ENCODE measurements at regions not wholly inside any gene's neighbourhood (a gene's known extent, or its start where the extent isn't known, plus 50 kb on each side); places are given as distances from the start of the nearest gene placed in this dataset.

DNA sequence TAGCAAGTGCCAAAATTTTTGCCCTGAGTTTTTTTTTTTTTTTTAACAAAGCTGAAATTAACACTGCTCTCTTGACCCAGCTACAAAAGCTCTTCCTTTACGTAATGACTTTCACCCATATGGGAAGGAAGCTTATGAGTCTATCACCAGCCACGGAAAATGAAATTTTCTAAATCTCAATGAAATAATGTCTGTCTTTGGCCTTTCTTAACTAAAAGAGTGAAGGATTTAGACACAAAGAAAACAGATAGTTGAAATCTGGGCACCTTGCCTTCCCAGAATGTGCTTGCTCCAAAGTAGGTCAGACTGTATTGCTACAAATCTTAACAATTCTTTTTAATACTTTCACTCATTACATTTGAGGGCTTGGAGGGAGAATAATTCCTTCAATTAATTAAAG lies 180.8 kb upstream of the MGAT5 start:
- WGBS, 2 donors (ENCODE audit: extremely low coverage in 2 of 2, insufficient read length in 2 of 2, insufficient replicate concordance in 1 of 2), result no CpG with 5 or more reads among the region's 2 CpGs
- no peak overlapping the region for H3K14ac ChIP-seq (ENCODE audit: low read length)
- DNase-seq (ENCODE audit: low spot score), result no peak
- H2AK5ac ChIP-seq (ENCODE audit: low read depth, low read length), result no peak overlapping the region
- H2AFZ ChIP-seq (ENCODE audit: low read length), result no peak overlapping the region
- H3K23ac ChIP-seq (ENCODE audit: low read depth, low read length, poor library complexity), result no peak overlapping the region
- no peak overlapping the region for H3K4me2 ChIP-seq (ENCODE audit: insufficient read depth, low read length, poor library complexity, severe bottlenecking)
- no peaks in the 10 kb centered on the region for H3K79me1 ChIP-seq (ENCODE audit: low read depth, low read length)
- no peaks in the 10 kb centered on the region for H3K36me3 ChIP-seq (replicated peaks in 1 of 2; ENCODE audit: control insufficient read depth in 2 of 2, insufficient read depth in 2 of 2, low read length in 2 of 2)
- no peak overlapping the region for H3K9ac ChIP-seq (ENCODE audit: low read depth, low read length, poor library complexity)
- no peak overlapping the region for H2BK12ac ChIP-seq (ENCODE audit: low read length)
- H3K27ac ChIP-seq (replicated peaks; ENCODE audit: low read length), result no peak overlapping the region
- H2BK120ac ChIP-seq (ENCODE audit: low read depth, low read length), result no peak overlapping the region
- no peak overlapping the region for H3K4ac ChIP-seq (ENCODE audit: low read length)
- no peak overlapping the region for H2BK15ac ChIP-seq (ENCODE audit: low read length)
- no peak overlapping the region for H3K4me3 ChIP-seq (ENCODE audit: low read length in 2 of 2)
- H3K27me3 ChIP-seq (ENCODE audit: control insufficient read depth in 3 of 3, insufficient read depth in 3 of 3, low read depth in 1 of 3, low read length in 3 of 3), result no peaks in the 10 kb centered on the region
- no peaks in the 10 kb centered on the region for H3K4me1 ChIP-seq (ENCODE audit: control insufficient read depth in 2 of 2, insufficient read depth in 1 of 2, low read depth in 1 of 2, low read length in 2 of 2)
- H4K8ac ChIP-seq (ENCODE audit: low read depth, low read length), result no peak overlapping the region
- no peak overlapping the region for H4K91ac ChIP-seq (ENCODE audit: low read depth, low read length, poor library complexity)
- H3K9me3 ChIP-seq (replicated peaks in 1 of 2; ENCODE audit: control insufficient read depth in 2 of 2, insufficient read depth in 1 of 2, low read depth in 1 of 2, low read length in 2 of 2), result peaks cover 2 to 11% of the 10 kb centered on the region in 2 donors
- H3K18ac ChIP-seq (ENCODE audit: low read length), result no peak overlapping the region
- H2BK5ac ChIP-seq (ENCODE audit: low read length), result no peak overlapping the region

- Histone ChIP-seq H3K18ac (ENCODE audit: low read length) (no peak overlapping the region), H2BK15ac (ENCODE audit: low read length) (no peak overlapping the region), H3K4ac (ENCODE audit: low read length) (no peak overlapping the region), H3K4me2 (ENCODE audit: insufficient read depth, low read length, poor library complexity, severe bottlenecking) (no peak overlapping the region), H2BK5ac (ENCODE audit: low read length) (no peak overlapping the region), H3K27ac (replicated peaks; ENCODE audit: low read length) (no peak overlapping the region), H3K4me1 (ENCODE audit: control insufficient read depth in 2 of 2, insufficient read depth in 1 of 2, low read depth in 1 of 2, low read length in 2 of 2) (peaks cover 0 to 2% of the 10 kb centered on the region in 2 donors), H2BK12ac (ENCODE audit: low read length) (no peak overlapping the region), H3K27me3 (ENCODE audit: control insufficient read depth in 3 of 3, insufficient read depth in 3 of 3, low read depth in 1 of 3, low read length in 3 of 3) (peaks cover 0 to 5% (median 0%) of the 10 kb centered on the region in 3 experiments), H3K9ac (ENCODE audit: low read depth, low read length, poor library complexity) (no peak overlapping the region), H3K14ac (ENCODE audit: low read length) (no peak overlapping the region), H2AFZ (ENCODE audit: low read length) (no peak overlapping the region), H3K79me1 (ENCODE audit: low read depth, low read length) (no peaks in the 10 kb centered on the region), H4K91ac (ENCODE audit: low read depth, low read length, poor library complexity) (no peak overlapping the region), H3K9me3 (replicated peaks in 1 of 2; ENCODE audit: control insufficient read depth in 2 of 2, insufficient read depth in 1 of 2, low read depth in 1 of 2, low read length in 2 of 2) (peaks cover 2 to 11% of the 10 kb centered on the region in 2 donors), H2BK120ac (ENCODE audit: low read depth, low read length) (no peak overlapping the region), H3K4me3 (ENCODE audit: low read length in 2 of 2) (no peak overlapping the region), H2AK5ac (ENCODE audit: low read depth, low read length) (no peak overlapping the region), H3K36me3 (replicated peaks in 1 of 2; ENCODE audit: control insufficient read depth in 2 of 2, insufficient read depth in 2 of 2, low read length in 2 of 2) (no peaks in the 10 kb centered on the region), H3K23ac (ENCODE audit: low read depth, low read length, poor library complexity) (no peak overlapping the region), H4K8ac (ENCODE audit: low read depth, low read length) (no peak overlapping the region)
- no peak for DNase-seq (ENCODE audit: low spot score)
- WGBS, 2 donors (ENCODE audit: extremely low coverage in 2 of 2, insufficient read length in 2 of 2, insufficient replicate concordance in 1 of 2), result no CpG with 5 or more reads among the region's 7 CpGs
Observed at GRCh38 chr2:134074619-134075018, 179.3 kb upstream of the MGAT5 start.

GRCh38 chr2:134075204-134075603 lies 178.7 kb upstream of the MGAT5 start:
- Histone ChIP-seq H2BK120ac (ENCODE audit: low read depth, low read length) (no peak overlapping the region), H2BK5ac (ENCODE audit: low read length) (no peak overlapping the region), H3K23ac (ENCODE audit: low read depth, low read length, poor library complexity) (peak overlapping the region; percentile 13), H3K79me1 (ENCODE audit: low read depth, low read length) (no peaks in the 10 kb centered on the region), H3K18ac (ENCODE audit: low read length) (peak overlapping the region; percentile 45), H3K4me1 (ENCODE audit: control insufficient read depth in 2 of 2, insufficient read depth in 1 of 2, low read depth in 1 of 2, low read length in 2 of 2) (peaks cover 0 to 2% of the 10 kb centered on the region in 2 donors), H4K8ac (ENCODE audit: low read depth, low read length) (no peak overlapping the region), H3K4me3 (ENCODE audit: low read length in 2 of 2) (no peak overlapping the region), H3K27ac (replicated peaks; ENCODE audit: low read length) (no peak overlapping the region), H3K4me2 (ENCODE audit: insufficient read depth, low read length, poor library complexity, severe bottlenecking) (no peak overlapping the region), H3K9me3 (replicated peaks in 1 of 2; ENCODE audit: control insufficient read depth in 2 of 2, insufficient read depth in 1 of 2, low read depth in 1 of 2, low read length in 2 of 2) (peaks cover 2 to 11% of the 10 kb centered on the region in 2 donors), H3K14ac (ENCODE audit: low read length) (peak overlapping the region; percentile 96), H2BK15ac (ENCODE audit: low read length) (no peak overlapping the region), H2AK5ac (ENCODE audit: low read depth, low read length) (no peak overlapping the region), H4K91ac (ENCODE audit: low read depth, low read length, poor library complexity) (no peak overlapping the region), H2BK12ac (ENCODE audit: low read length) (no peak overlapping the region), H3K4ac (ENCODE audit: low read length) (no peak overlapping the region), H2AFZ (ENCODE audit: low read length) (no peak overlapping the region), H3K36me3 (replicated peaks in 1 of 2; ENCODE audit: control insufficient read depth in 2 of 2, insufficient read depth in 2 of 2, low read length in 2 of 2) (no peaks in the 10 kb centered on the region), H3K9ac (ENCODE audit: low read depth, low read length, poor library complexity) (no peak overlapping the region), H3K27me3 (ENCODE audit: control insufficient read depth in 3 of 3, insufficient read depth in 3 of 3, low read depth in 1 of 3, low read length in 3 of 3) (peaks cover 0 to 8% (median 0%) of the 10 kb centered on the region in 3 experiments)
- DNase-seq (ENCODE audit: low spot score), result no peak
- WGBS, 2 donors (ENCODE audit: extremely low coverage in 2 of 2, insufficient read length in 2 of 2, insufficient replicate concordance in 1 of 2), result no CpG with 5 or more reads among the region's 4 CpGs

DNA sequence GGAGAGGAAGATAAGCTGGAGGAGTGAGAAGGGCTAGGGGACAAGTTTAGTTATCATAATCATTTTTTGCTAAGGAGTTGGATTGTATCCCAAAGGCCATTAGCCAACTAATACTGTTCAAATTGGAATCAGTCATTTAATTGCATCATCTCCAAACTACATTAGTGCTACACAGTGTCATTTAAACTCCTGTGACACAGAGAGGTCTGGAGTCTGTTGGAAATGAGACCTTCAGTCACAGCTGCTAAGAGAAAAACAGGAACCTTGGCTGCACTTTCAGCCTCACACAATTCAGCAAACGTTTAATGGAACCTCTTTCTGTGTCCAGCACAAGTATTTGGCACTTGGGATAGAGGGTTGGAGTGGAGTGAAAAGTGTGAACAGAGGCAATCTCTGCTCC lies 175.5 kb upstream of the MGAT5 start:
- H2BK120ac ChIP-seq (ENCODE audit: low read depth, low read length), result no peak overlapping the region
- peaks cover 2 to 11% of the 10 kb centered on the region in 2 donors for H3K9me3 ChIP-seq (replicated peaks in 1 of 2; ENCODE audit: control insufficient read depth in 2 of 2, insufficient read depth in 1 of 2, low read depth in 1 of 2, low read length in 2 of 2)
- no peak overlapping the region for H3K18ac ChIP-seq (ENCODE audit: low read length)
- no peak overlapping the region for H2AK5ac ChIP-seq (ENCODE audit: low read depth, low read length)
- H3K27me3 ChIP-seq (ENCODE audit: control insufficient read depth in 3 of 3, insufficient read depth in 3 of 3, low read depth in 1 of 3, low read length in 3 of 3), result peaks cover 0 to 10% (median 0%) of the 10 kb centered on the region in 3 experiments
- no peak overlapping the region for H2BK12ac ChIP-seq (ENCODE audit: low read length)
- H3K4ac ChIP-seq (ENCODE audit: low read length), result no peak overlapping the region
- H3K36me3 ChIP-seq (replicated peaks in 1 of 2; ENCODE audit: control insufficient read depth in 2 of 2, insufficient read depth in 2 of 2, low read length in 2 of 2), result no peaks in the 10 kb centered on the region
- no peak overlapping the region for H3K4me2 ChIP-seq (ENCODE audit: insufficient read depth, low read length, poor library complexity, severe bottlenecking)
- no peak overlapping the region for H4K8ac ChIP-seq (ENCODE audit: low read depth, low read length)
- H3K4me3 ChIP-seq (ENCODE audit: low read length in 2 of 2), result no peak overlapping the region
- no CpG with 5 or more reads among the region's 1 CpG for WGBS, 2 donors (ENCODE audit: extremely low coverage in 2 of 2, insufficient read length in 2 of 2, insufficient replicate concordance in 1 of 2)
- no peak overlapping the region for H2BK15ac ChIP-seq (ENCODE audit: low read length)
- H3K14ac ChIP-seq (ENCODE audit: low read length), result no peak overlapping the region
- H4K91ac ChIP-seq (ENCODE audit: low read depth, low read length, poor library complexity), result no peak overlapping the region
- H2BK5ac ChIP-seq (ENCODE audit: low read length), result no peak overlapping the region
- no peak overlapping the region for H2AFZ ChIP-seq (ENCODE audit: low read length)
- no peak for DNase-seq (ENCODE audit: low spot score)
- no peaks in the 10 kb centered on the region for H3K79me1 ChIP-seq (ENCODE audit: low read depth, low read length)
- no peak overlapping the region for H3K27ac ChIP-seq (replicated peaks; ENCODE audit: low read length)
- peaks cover 0 to 4% of the 10 kb centered on the region in 2 donors for H3K4me1 ChIP-seq (ENCODE audit: control insufficient read depth in 2 of 2, insufficient read depth in 1 of 2, low read depth in 1 of 2, low read length in 2 of 2)
- no peak overlapping the region for H3K23ac ChIP-seq (ENCODE audit: low read depth, low read length, poor library complexity)
- H3K9ac ChIP-seq (ENCODE audit: low read depth, low read length, poor library complexity), result no peak overlapping the region

Data from neuronal stem cell (in vitro differentiated cells).